Caco-2 (cell line): ENCODE measurements at regions not wholly inside any gene's neighbourhood (a gene's known extent, or its start where the extent isn't known, plus 50 kb on each side); places are given as distances from the start of the nearest gene placed in this dataset.

Source experiments
- BruUV-seq: library from RNA; stranded (reverse); fragments of 400-500 nt; replicated peaks from 2 replicates; lab custom pipeline; 2021; lab: Mats Ljungman, UMichigan
- CTCF ChIA-PET: fragments of 300-600 bp; sonication (Branson Sonifier 250); formaldehyde crosslinking; loops from one replicate; lab custom pipeline; 2022; ENCODE audit warnings: antibody characterized with exemption; lab: Charles Lee
- POLR2A ChIA-PET: fragments of 300-600 bp; sonication (Branson Sonifier 250); formaldehyde crosslinking; loops from one replicate; lab custom pipeline; 2022; ENCODE audit warnings: antibody characterized with exemption; lab: Charles Lee
- DNase-seq, 2 experiments: peaks; one replicate each; pipeline versions ENCODE4 v3.0.0 to v3.0.0-alpha.2; 2020 to 2022
- H3K27me3 ChIP-seq: replicated peaks from 2 replicates; pipeline ENCODE4 v1.6.0; 2011; ENCODE audit warnings: low read length; ENCODE audit not compliant: control insufficient read depth, insufficient read depth
- H3K36me3 ChIP-seq: 2 replicates; pipeline ENCODE4 v1.5.1; 2011; ENCODE audit warnings: low read length; ENCODE audit not compliant: control insufficient read depth, insufficient read depth
- H3K4me1 ChIP-seq: fragments of 250-450 bp; sonication (Bioruptor Pico); 2 replicates; pipeline ENCODE4 v1.5.1; 2020; ENCODE audit warnings: mild to moderate bottlenecking
- H3K4me3 ChIP-seq: 2 replicates; pipeline ENCODE4 v1.5.1; 2011; ENCODE audit warnings: low read depth, mild to moderate bottlenecking, control low read depth, low read length
- H3K9me3 ChIP-seq: fragments of 250-450 bp; sonication (Bioruptor Pico); 2 replicates; pipeline ENCODE4 v1.5.1; 2020; ENCODE audit warnings: mild to moderate bottlenecking, moderate library complexity
- H3K27ac Mint-ChIP-seq: one replicate; pipeline ENCODE4 v1.8.0; 2022; ENCODE audit warnings: mixed read lengths; ENCODE audit not compliant: unreplicated experiment
- H3K27me3 Mint-ChIP-seq: one replicate; pipeline ENCODE4 v1.8.0; 2022; ENCODE audit warnings: mixed read lengths; ENCODE audit not compliant: insufficient read depth, unreplicated experiment
- H3K36me3 Mint-ChIP-seq: one replicate; pipeline ENCODE4 v1.8.0; 2022; ENCODE audit warnings: mild to moderate bottlenecking, mixed read lengths; ENCODE audit not compliant: insufficient read depth, unreplicated experiment
- H3K4me1 Mint-ChIP-seq: one replicate; pipeline ENCODE4 v1.8.0; 2022; ENCODE audit warnings: low read depth, mixed read lengths; ENCODE audit not compliant: unreplicated experiment
- H3K4me3 Mint-ChIP-seq: one replicate; pipeline ENCODE4 v1.8.0; 2022; ENCODE audit warnings: mild to moderate bottlenecking, moderate library complexity, mixed read lengths; ENCODE audit not compliant: unreplicated experiment
- H3K9me3 Mint-ChIP-seq: one replicate; pipeline ENCODE4 v1.8.0; 2022; ENCODE audit warnings: mixed read lengths; ENCODE audit not compliant: unreplicated experiment
- CTCF ChIP-seq, 2 experiments: fragments of 200-600 bp in 1 of 2; IDR thresholded peaks; 1 replicate in 1 of 2; 2 replicates in 1 of 2; pipeline versions ENCODE4 v1.5.1 to v1.8.0; 2011 to 2022; ENCODE audit warnings: antibody characterized with exemption in 1 of 2, control low read depth in 1 of 2, inconsistent platforms in 1 of 2, low read depth in 1 of 2, low read length in 1 of 2, mild to moderate bottlenecking in 1 of 2, moderate library complexity in 1 of 2; ENCODE audit not compliant: insufficient read depth in 1 of 2, severe bottlenecking in 1 of 2, unreplicated experiment in 1 of 2
- intact Hi-C: fragments of 100-400 bp; cut with micrococcal nuclease; formaldehyde crosslinking; loops from one replicate; pipeline ENCODE4 v1.10.0; 2022; ENCODE audit not compliant: unreplicated experiment

- H3K9me3 Mint-ChIP-seq, result no peaks in the 10 kb centered on the region
Observed at GRCh38 chrX:45614853-45615252, 414.2 kb upstream of the DIPK2B start.

GRCh38 chrX:45602151-45602550 lies 401.5 kb upstream of the DIPK2B start:
- Mint-ChIP-seq H3K27ac (no peak overlapping the region), H3K4me1 (no peaks in the 10 kb centered on the region), H3K27me3 (peaks cover 8% of the 10 kb centered on the region), H3K4me3 (no peak overlapping the region), H3K9me3 (peaks cover 7% of the 10 kb centered on the region), H3K36me3 (no peaks in the 10 kb centered on the region)
- POLR2A ChIA-PET, result no interaction called here
- intact Hi-C loops, result no loop called here
- Histone ChIP-seq H3K36me3 (no peaks in the 10 kb centered on the region), H3K4me1 (no peaks in the 10 kb centered on the region), H3K4me3 (no peak overlapping the region), H3K9me3 (no peaks in the 10 kb centered on the region), H3K27me3 (no peaks in the 10 kb centered on the region)
- CTCF ChIA-PET, result no interaction called here
- TF ChIP-seq CTCF (IDR thresholded peaks at IDR 0.05; ENCODE audit: insufficient read depth in 1 of 2, low read depth in 1 of 2, low read length in 1 of 2, severe bottlenecking in 1 of 2, unreplicated experiment in 1 of 2), result no peak
- no TSS peak for BruUV-seq
- DNase-seq, result no peak

More at GRCh38 chrX:45614853-45615252, 414.2 kb upstream of the DIPK2B start:
- no peaks in the 10 kb centered on the region for H3K36me3 Mint-ChIP-seq
- H3K4me3 Mint-ChIP-seq, result no peak overlapping the region
- CTCF ChIA-PET, result no interaction called here
- H3K27ac Mint-ChIP-seq, result no peak overlapping the region
- no peaks in the 10 kb centered on the region for H3K27me3 Mint-ChIP-seq
- Histone ChIP-seq H3K9me3 (no peaks in the 10 kb centered on the region), H3K27me3 (no peaks in the 10 kb centered on the region), H3K4me1 (no peaks in the 10 kb centered on the region), H3K4me3 (no peak overlapping the region), H3K36me3 (no peaks in the 10 kb centered on the region)
- H3K4me1 Mint-ChIP-seq, result no peaks in the 10 kb centered on the region
- BruUV-seq, result no TSS peak
- no peak for DNase-seq
- POLR2A ChIA-PET, result no interaction called here
- intact Hi-C loops, result no loop called here
- no peak for TF ChIP-seq CTCF (IDR thresholded peaks at IDR 0.05; ENCODE audit: insufficient read depth in 1 of 2, low read depth in 1 of 2, low read length in 1 of 2, severe bottlenecking in 1 of 2, unreplicated experiment in 1 of 2)

- no peaks in the 10 kb centered on the region for H3K36me3 ChIP-seq
Observed at GRCh38 chrX:45601052-45601451, 400.4 kb upstream of the DIPK2B start.

More at GRCh38 chrX:45601052-45601451, 400.4 kb upstream of the DIPK2B start:
- no peak overlapping the region for H3K4me3 ChIP-seq
- Mint-ChIP-seq H3K36me3 (no peaks in the 10 kb centered on the region), H3K4me1 (no peaks in the 10 kb centered on the region), H3K27ac (no peak overlapping the region), H3K27me3 (peaks cover 8% of the 10 kb centered on the region), H3K4me3 (no peak overlapping the region), H3K9me3 (no peaks in the 10 kb centered on the region)
- POLR2A ChIA-PET, result no interaction called here
- DNase-seq, result no peak
- H3K4me1 ChIP-seq, result no peaks in the 10 kb centered on the region
- intact Hi-C loops, result no loop called here
- no TSS peak for BruUV-seq
- TF ChIP-seq CTCF (IDR thresholded peaks at IDR 0.05; ENCODE audit: insufficient read depth in 1 of 2, low read depth in 1 of 2, low read length in 1 of 2, severe bottlenecking in 1 of 2, unreplicated experiment in 1 of 2), result no peak
- H3K9me3 ChIP-seq, result no peaks in the 10 kb centered on the region
- H3K27me3 ChIP-seq, result no peaks in the 10 kb centered on the region
- CTCF ChIA-PET, result no interaction called here
